HG03571 (cell line): ENCODE measurements at regions not wholly inside any gene's neighbourhood (a gene's known extent, or its start where the extent isn't known, plus 50 kb on each side); places are given as distances from the start of the nearest gene placed in this dataset.

Source experiments
- ATAC-seq: cut with Tn5 transposase; IDR thresholded peaks from one replicate; pipeline ENCODE4 v1.9.1; 2021; ENCODE audit not compliant: unreplicated experiment

DNA sequence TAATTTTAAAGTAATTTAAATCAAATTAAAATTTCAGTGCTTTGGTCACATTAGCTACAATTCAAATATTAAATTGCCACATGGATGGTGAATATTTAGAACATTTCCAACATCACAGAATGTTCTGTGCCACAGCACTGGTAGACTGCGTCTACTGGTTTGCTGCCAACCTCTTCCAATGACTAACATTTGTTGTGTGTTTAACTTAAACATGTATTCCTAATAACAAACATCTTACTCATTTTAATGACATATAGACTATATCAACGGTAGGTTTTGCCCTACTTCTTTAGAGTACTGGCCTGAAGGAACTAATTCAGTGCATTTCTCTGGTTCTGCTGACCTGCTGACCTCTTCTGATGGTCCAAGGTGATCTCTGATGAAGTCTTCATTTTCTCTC is 157.6 kb downstream of the DCK start:
- no peak for ATAC-seq

GRCh38 chr4:71156616-71157015 is 163.2 kb downstream of the DCK start:
- ATAC-seq: no peak

DNA sequence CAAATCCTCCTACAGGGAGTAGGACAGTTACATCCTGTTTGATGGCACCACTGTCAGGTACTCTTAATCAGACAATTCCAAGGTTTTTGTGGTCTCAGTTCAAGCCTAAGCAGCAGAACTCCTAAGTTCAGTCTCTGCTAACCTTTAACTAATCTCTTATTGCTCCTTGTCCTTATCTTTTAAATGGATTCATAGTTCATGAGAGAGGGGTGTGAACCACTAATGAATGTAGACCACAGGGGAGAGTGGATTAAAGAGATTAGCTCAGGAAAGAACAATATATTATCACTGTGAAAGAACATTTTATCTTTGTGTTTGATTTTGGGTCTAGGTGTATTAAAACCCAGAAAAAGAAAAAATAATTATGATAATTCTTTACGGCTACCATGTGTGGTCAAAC is 168.9 kb downstream of the DCK start:
- ATAC-seq: no peak

DNA sequence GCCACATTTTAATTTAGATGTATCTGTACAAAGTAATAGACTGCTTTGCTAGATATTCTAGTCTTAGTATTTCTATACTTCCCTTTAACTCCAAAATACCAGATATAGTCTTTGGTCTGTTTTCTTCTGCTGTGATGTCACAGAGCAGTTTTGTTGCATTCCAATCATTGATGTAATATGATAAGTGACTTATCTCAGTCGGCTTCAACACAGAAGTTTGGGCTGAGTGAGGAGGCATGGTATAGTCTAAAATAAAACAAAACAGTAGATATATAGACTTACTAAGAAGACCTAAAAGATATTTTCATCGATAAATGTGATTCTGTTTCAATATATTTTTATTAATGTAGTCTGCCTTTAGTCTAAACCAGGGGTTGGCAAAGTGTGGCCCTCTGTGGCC is 169.9 kb downstream of the DCK start:
- ATAC-seq: no peak

DNA sequence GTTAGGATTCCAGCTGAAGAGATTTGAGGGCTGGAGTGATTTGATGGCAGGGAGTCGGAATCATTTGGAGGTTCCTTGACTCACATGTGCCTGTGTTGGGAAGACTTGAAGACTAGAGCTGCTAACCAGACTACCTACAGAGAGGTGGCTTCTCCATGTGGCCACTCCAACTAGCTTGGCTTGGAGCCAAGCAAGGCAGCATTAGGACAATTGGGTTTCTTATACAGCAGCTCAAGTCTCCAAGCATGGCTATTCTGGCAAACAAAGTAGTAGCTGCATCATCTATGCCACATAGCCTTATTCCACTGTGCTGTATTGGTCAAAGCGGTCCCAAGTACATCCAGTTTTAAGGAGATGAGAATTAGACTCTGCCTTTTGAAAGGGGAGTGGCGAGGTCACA is 171.7 kb upstream of the SLC4A4 start:
- ATAC-seq: no peak

- no peak for ATAC-seq
Measured at GRCh38 chr4:71171592-71171991, 167.2 kb upstream of the SLC4A4 start.

DNA sequence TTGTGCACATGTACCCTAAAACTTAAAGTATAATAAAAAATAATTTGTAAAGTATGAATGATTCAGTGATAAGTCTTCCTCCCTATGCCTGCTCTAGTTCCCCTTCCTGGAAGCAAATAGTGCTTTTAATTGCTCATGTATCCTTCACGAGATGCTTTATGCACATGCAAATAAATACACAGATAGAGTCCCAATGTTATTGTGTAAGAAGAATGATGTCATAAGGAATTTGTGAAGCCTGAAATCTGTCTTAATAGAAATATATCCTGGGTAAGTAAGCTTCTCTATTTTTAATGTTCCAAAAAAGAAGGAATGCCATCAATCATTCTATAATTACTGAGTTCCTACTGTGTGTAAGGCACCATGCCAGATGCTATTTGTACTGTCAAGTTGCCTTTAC is 157.5 kb upstream of the SLC4A4 start:
- no peak for ATAC-seq

GRCh38 chr4:71184195-71184781 is 154.5 kb upstream of the SLC4A4 start:
- ATAC-seq: peak; percentile 66

- no peak for ATAC-seq
Measured at GRCh38 chr4:71185037-71185436, 153.8 kb upstream of the SLC4A4 start.

DNA sequence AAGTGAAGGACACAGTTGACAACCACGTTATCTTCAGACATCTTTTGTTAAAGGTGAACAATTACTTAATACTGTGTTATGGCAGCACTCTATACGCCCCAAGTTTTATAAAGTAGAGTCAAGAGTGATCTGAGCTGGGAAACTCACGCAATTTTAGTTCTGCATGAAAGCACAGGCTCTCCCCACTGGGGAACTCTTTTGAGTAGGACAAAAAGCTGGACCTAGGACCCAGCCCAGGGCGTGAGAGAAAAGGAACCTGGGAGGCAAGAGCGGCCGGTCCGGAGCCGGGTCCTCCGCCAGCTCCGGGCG is 152.6 kb upstream of the SLC4A4 start:
- ATAC-seq: no peak

GRCh38 chr4:71186566-71187403 is 152.0 kb upstream of the SLC4A4 start:
- ATAC-seq: peak; percentile 36

DNA sequence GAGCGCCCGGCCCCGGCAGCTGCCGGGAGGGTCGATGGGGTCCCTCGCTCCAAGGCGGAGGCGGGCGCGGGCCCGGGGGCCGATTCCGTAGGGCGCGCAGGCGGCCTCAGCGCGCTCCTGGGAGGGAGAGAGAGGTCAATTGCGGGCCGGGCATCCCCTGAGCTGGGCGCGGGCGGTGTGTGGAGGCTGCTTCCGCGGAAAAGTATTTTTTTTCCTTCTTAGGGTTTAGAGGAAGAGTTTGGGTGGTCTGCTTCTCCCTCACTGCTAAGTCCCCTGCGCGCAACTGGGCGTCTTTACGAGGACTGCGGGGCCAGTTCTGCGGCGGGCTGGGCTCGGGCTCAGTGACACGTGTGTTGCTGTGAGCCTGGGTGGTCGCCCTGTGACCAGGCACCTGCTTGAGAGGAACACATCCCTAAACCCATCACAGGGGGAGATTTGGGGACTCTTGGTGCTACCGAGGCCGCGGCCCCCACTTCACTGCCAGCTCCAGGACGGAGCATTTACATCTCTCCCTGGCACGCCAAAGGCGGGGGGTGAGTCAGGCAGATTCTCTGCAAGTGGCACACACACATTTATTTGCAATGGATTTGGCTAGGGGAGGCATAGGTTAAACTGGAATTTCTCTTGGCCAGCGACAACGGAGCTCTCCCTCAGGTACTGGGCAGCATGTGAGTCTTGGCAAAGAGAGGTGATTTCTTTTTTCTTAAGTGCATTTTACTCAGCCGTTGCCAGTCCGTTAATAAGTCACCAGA is 151.2 kb upstream of the SLC4A4 start:
- peak; percentile 10 for ATAC-seq

DNA sequence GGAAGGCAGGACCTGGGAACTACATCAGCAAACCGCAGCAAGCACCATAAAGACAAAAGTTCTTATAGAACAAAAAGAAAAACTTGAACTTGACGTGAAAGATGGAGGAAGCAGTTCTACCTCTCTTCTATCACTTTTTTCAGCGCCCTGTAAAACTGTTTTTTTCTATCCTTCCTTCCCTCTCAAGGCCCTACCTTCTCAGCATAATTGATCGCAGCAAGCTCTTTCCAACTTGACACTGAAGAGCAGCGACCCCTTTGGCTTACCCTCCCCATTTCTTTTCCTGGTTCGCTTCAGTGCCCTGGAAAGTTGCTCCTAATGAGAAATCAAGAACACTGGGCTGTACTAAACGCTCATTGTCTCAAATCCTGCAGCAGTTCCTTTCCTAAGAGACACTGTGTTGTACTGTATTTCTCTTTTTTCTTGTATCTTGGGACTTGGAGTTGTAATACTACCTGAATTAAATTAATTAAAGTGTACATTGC is 150.6 kb upstream of the SLC4A4 start:
- no peak for ATAC-seq

GRCh38 chr4:71188951-71189350 is 149.9 kb upstream of the SLC4A4 start:
- ATAC-seq: no peak

DNA sequence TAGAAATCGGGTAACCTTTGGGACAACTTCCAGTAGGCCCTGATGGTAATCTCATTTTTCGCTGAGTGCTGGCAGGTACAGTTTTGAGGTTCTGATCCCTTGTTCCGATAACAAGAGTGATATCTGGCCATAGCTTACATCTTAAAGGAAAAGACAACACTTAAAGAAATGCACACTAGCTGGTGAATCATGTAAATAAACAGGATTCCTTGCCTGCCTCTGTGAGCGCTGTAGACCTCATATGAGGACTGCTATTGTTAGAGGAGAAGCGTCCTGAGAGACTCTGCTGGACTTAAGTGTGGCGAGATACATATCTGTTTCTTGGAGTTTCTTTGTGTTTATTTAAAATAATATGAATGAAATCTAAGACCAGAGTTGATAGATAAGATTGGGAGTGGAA is 149.3 kb upstream of the SLC4A4 start:
- ATAC-seq: no peak

DNA sequence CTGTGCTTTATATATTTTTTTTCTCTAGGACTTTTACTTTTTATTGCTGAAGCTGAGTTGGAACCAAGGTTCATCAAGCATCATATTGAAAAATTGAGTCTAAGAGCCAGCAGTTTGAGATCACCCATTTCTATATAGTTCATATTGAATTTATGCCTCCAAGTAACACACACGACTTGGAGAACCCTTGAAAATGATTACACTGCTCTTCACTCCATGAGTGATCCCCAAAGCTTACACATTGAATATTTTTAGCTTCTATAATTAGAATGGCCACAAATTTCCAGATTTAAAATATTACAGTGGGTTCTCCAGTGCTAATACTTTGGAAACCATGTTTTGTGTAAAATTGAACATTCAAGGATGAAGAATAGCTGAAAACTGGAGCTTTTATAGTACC is 144.4 kb upstream of the SLC4A4 start:
- no peak for ATAC-seq

DNA sequence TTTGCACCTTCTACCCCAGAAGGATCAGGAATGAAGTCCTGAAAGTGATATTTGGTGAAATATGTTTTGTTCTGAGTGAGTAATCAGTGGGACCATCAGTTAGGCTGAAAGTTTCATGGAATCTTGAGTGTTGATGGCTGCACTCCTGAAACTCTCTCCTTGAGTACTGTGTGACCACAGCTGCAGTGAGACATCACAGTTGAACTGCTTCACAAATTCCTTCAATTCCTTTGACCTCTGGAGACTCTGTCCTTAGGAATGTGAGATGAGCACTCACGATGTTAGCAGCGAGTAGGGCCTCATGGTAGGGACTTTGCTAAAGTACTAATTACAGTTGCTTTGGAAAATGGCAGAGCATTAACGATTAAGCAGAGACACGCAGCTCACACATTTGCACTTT is 142.9 kb upstream of the SLC4A4 start:
- no peak for ATAC-seq

DNA sequence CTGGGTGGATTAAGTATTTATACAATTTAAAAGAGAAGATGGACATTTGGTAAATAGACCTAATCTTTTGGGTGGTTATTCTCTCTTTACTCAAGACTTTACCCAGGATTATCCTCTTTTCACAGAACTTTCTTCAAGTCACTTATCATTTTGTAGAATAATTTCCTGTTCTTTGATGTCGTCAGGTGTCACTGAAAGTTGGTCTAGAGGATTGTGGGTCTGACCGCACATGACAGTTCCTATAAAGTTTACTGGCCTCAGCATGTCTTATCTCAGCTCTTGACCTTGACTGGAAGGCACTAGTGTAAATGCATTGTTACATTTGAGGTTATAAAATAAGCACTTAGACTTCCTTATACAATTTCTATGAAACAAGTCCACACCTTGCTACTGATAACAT is 139.9 kb upstream of the SLC4A4 start:
- ATAC-seq: no peak

DNA sequence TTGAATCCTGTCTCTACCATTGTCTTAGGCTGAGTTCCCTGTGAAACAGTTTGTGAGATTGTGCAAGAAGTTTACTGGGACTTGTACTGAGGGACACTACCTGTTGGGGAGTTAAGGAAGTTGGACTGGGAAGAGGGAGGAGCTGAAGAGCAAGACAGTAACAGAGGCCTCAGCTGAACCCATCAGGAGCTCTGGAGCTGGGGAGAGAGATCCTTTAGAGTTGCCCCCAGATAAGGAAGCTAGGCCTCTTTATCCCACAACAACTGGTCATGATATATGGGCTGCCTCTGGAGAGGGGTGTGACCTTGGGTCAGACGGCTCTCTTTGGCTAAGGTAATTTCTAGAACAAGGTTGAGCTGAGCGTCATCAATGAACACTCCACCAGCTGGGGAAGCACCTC is 137.8 kb upstream of the SLC4A4 start:
- ATAC-seq: no peak

DNA sequence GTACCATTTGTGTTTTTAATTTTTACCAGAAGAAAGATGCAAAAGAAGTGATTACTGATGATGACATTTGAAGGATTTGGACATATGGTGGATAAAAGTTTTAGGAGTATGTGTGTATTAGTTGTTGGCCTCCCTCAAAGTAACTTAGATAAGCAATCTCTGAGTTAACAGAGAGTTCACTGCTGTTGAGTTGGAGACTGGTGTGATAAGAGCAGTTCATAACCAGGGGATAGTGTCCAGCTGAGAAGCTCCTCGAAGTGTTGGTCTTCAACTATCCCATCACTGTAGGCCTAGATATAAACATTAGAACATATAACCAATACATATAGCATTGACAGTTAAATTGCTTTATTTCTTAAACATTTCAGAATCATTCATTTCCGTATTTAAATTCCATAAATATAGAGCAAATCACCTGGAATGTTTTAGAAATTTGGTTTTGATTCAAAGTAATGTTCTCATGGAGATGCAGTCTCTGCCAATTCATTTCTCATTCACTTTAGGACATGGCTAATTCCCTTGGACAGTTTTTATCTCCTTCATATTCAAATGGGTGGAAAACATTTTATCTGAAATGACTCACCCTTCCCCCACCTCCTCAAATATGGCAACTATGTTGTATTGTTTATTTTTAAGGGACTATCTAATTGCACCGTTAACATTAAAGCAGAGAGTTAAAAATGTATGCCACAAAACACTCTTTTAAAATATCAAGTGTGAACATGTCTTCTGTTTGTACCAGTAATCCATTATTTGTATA is 136.8 kb upstream of the SLC4A4 start:
- ATAC-seq: no peak

DNA sequence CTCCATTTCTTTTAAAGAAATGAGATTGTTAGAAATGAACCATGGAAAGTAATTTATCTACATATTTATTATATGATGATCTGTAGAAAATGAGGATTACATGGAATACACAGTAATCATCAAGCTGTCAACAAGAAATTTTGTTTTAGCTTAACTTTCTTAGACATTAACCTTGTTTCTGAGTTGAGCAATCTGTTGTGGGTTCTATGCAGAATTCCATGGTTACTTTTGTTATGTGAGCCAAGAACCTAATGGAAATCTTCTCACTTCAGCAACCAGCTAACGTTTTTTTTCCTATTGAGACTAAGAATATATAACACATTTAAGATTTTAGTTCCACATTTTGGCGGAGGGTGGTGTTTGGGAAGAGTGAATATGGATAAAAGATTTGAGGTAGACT is 136.1 kb upstream of the SLC4A4 start:
- ATAC-seq: no peak
